ENCODE measurements at regions not wholly inside any gene's neighbourhood (a gene's known extent, or its start where the extent isn't known, plus 50 kb on each side); places are given as distances from the start of the nearest gene placed in this dataset.

DNA sequence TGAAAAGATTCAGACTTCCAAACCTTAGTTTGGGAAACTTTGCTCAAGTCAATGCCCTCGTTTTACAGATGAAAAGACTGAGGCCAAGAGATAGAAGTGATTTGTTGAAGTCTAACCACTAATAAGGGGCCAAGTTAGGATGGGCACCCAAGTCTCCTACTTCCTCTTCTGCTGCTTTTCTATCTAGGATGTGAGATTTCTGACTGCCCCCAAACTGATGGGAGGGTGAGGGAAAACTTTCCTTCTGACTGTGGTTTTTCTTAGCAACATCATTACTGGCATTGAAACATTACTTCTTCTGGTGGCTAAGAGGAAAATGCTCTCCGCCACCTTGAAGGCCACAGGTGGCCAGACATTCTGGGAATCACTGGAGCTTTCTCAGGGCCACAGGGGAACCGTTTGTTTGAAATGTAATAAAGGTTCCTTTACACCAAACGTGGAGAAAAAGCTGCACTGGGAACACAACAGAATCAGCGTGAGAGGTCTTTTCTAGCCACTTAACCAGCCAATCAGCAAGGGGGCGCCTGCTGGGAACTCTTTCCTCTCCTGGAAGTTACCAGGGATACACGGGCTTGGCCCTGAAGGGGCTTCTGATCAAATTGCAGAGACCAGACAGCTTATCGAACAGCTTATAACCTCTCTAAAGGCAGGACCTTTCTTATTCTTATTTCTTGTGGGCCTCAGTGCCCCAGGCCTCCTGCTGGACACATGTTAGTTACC, 115.9 kb upstream of the TEX13D start:
- Histone ChIP-seq H3K4me1 (ENCODE audit: control insufficient read depth in 5 of 5, insufficient read depth in 5 of 5, low read length in 5 of 5) (peaks cover 0 to 10% (median 8%) of the 10 kb centered on the region in 5 donors), H3K27me3 (ENCODE audit: control insufficient read depth in 3 of 3, insufficient read depth in 3 of 3, low read length in 2 of 3) (peaks cover 0 to 2% (median 0%) of the 10 kb centered on the region in 3 donors), H3K4me3 (no peak overlapping the region), H3K27ac (ENCODE audit: low read depth in 1 of 2, low read length in 1 of 2) (peak overlapping the region; percentile 53 to 67), H3K9ac (ENCODE audit: insufficient read depth in 1 of 2, low read length in 2 of 2) (no peak overlapping the region), H3K9me3 (ENCODE audit: control insufficient read depth in 4 of 4, insufficient read depth in 3 of 4, low read length in 3 of 4) (no peaks in the 10 kb centered on the region), H3K36me3 (ENCODE audit: control insufficient read depth in 4 of 4, insufficient read depth in 4 of 4, low read length in 4 of 4) (no peaks in the 10 kb centered on the region)
- TF ChIP-seq, protein P1, sequence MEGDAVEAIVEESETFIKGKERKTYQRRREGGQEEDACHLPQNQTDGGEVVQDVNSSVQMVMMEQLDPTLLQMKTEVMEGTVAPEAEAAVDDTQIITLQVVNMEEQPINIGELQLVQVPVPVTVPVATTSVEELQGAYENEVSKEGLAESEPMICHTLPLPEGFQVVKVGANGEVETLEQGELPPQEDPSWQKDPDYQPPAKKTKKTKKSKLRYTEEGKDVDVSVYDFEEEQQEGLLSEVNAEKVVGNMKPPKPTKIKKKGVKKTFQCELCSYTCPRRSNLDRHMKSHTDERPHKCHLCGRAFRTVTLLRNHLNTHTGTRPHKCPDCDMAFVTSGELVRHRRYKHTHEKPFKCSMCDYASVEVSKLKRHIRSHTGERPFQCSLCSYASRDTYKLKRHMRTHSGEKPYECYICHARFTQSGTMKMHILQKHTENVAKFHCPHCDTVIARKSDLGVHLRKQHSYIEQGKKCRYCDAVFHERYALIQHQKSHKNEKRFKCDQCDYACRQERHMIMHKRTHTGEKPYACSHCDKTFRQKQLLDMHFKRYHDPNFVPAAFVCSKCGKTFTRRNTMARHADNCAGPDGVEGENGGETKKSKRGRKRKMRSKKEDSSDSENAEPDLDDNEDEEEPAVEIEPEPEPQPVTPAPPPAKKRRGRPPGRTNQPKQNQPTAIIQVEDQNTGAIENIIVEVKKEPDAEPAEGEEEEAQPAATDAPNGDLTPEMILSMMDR (IDR thresholded peaks at IDR 0.05; ENCODE audit: control extremely low read depth, extremely low read depth) = no peak
- ATAC-seq (ENCODE audit: insufficient read depth, low FRiP score) (no peak), DNase-seq (no peak)
- 60 to 68% methylated on average over 8 of the region's 8 CpGs for WGBS, 2 donors

DNA sequence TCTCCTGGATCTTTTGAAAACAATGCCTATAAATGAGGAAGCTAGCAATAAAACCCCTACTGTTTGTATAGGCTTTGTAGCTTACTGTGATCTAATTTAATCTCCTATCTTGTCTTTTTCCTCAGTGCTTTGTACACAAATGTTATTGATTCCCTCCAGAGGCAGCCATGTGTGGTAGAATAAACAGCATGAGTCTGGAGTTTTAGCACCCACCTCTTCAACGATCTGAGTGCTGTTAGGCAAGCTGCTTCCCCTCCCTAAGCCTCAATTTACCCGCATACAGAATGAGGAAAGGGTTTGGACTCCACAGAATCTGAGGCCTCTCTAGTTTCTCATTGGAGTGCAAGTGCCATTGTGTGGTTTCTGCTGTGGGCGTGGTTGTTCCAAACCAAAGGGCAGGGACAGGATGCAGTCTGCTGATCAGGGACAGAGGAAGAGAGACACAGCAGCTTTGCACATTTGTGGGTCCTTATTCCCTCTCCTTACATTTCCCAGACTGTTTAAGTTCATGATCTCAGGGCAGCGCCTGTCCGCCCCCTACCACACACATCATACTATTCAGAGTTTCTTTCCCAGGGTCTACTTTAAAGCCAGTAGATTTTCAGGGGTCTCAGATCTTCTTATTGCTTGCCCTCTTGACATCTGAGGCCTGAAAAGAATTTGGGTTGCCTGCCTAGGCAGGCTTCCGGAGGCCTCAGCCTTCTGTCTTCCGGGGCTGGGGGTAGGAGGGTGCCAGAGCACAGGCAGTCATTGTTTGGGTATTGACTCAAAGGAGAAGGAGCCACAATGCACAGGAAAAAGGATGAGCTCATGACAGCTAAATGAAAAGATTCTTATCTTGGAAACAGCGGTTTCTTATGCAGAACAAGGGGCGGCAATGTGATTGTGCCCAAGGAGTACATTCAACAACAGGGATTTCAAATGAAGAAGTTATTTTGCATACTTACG, 114.9 kb upstream of the TEX13D start:
- peak in 2 of 3 donors; percentile 22 to 23 for DNase-seq

DNA sequence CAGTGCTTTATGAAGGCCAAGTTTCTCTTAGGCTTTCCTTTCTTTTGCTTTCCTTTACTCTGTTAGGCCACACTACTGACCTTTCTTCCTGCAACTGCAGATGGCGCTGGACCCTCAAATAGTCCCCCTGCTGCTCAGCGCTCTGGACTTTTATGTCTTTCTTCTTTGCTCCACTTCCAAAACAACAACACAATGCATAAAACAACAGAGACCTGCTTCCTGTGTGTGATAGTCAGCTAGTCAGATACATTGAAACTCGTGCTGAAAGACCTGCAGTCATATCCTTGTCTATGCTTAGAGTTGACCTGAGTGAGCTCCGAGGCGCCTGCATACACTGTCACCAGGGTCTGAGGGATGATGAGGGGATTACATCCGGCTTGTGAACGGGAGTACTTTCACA, 108.9 kb upstream of the TEX13D start:
- H3K4me3 ChIP-seq = no peak overlapping the region
- ATAC-seq (ENCODE audit: insufficient read depth, low FRiP score) = no peak

More for the DNA sequence above, 114.9 kb upstream of the TEX13D start:
- Histone ChIP-seq H3K36me3 (ENCODE audit: control insufficient read depth in 4 of 4, insufficient read depth in 4 of 4, low read length in 4 of 4) (no peaks in the 10 kb centered on the region), H3K9ac (ENCODE audit: insufficient read depth in 1 of 2, low read length in 2 of 2) (no peak overlapping the region), H3K9me3 (ENCODE audit: control insufficient read depth in 4 of 4, insufficient read depth in 3 of 4, low read length in 3 of 4) (no peaks in the 10 kb centered on the region), H3K27ac (ENCODE audit: low read depth in 1 of 2, low read length in 1 of 2) (peak overlapping the region in 1 of 2 donors; percentile 53), H3K4me3 (no peak overlapping the region), H3K27me3 (ENCODE audit: control insufficient read depth in 3 of 3, insufficient read depth in 3 of 3, low read length in 2 of 3) (peaks cover 0 to 2% (median 0%) of the 10 kb centered on the region in 3 donors), H3K4me1 (ENCODE audit: control insufficient read depth in 5 of 5, insufficient read depth in 5 of 5, low read length in 5 of 5) (peaks cover 0 to 10% (median 8%) of the 10 kb centered on the region in 5 donors)
- TF ChIP-seq, protein P1 (IDR thresholded peaks at IDR 0.05; ENCODE audit: control extremely low read depth, extremely low read depth) = no peak
- 17 to 44% methylated on average over 10 of the region's 10 CpGs for WGBS, 2 donors
- no peak for ATAC-seq (ENCODE audit: insufficient read depth, low FRiP score)

More for the DNA sequence above, 108.9 kb upstream of the TEX13D start:
- Histone ChIP-seq H3K36me3 (ENCODE audit: control insufficient read depth in 4 of 4, insufficient read depth in 4 of 4, low read length in 4 of 4) (no peaks in the 10 kb centered on the region), H3K4me1 (ENCODE audit: control insufficient read depth in 5 of 5, insufficient read depth in 5 of 5, low read length in 5 of 5) (peaks cover 0 to 3% (median 0%) of the 10 kb centered on the region in 5 donors), H3K27me3 (ENCODE audit: control insufficient read depth in 3 of 3, insufficient read depth in 3 of 3, low read length in 2 of 3) (peaks cover 0 to 2% (median 0%) of the 10 kb centered on the region in 3 donors), H3K9me3 (ENCODE audit: control insufficient read depth in 4 of 4, insufficient read depth in 3 of 4, low read length in 3 of 4) (no peaks in the 10 kb centered on the region), H3K27ac (ENCODE audit: low read depth in 1 of 2, low read length in 1 of 2) (no peak overlapping the region), H3K9ac (ENCODE audit: insufficient read depth in 1 of 2, low read length in 2 of 2) (no peak overlapping the region)
- TF ChIP-seq, protein P1 (IDR thresholded peaks at IDR 0.05; ENCODE audit: control extremely low read depth, extremely low read depth) = no peak
- peak in 2 of 3 donors; percentile 19 to 47 for DNase-seq
- WGBS, 2 donors = 58 to 80% methylated on average over 7 of the region's 7 CpGs

Measured in lung (tissue), 11 donors.